ENCODE measurements at regions not wholly inside any gene's neighbourhood (a gene's known extent, or its start where the extent isn't known, plus 50 kb on each side); places are given as distances from the start of the nearest gene placed in this dataset.

DNA sequence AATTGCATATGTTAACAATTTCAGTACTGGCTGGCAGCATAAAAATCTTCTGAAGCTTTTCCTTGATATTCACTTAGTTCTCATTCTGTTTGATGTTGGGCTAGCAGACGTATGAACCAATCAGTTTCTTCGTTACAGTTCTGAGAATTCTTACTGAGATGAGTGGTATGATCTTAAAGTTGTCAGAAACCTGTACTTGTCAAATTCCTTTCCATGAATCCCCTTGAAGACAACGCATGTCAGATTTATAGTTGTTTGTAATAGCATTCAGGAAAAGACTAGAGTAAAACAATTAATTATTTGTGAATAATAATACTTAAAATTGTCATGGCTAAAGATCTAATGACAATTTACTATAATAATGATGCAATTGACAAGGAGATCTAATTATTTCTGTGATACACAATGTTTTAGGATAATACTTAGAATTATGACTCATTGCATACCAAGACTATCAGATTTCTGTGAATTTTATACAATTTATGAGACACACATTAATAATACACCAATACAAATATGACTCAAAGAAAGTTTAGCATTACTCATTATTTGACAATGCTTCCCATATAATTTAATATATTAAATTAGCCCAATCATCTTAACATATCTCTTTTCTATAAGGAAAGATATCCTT, 447.2 kb downstream of the RFC3 start (continued):
- TF ChIP-seq, protein P1, sequence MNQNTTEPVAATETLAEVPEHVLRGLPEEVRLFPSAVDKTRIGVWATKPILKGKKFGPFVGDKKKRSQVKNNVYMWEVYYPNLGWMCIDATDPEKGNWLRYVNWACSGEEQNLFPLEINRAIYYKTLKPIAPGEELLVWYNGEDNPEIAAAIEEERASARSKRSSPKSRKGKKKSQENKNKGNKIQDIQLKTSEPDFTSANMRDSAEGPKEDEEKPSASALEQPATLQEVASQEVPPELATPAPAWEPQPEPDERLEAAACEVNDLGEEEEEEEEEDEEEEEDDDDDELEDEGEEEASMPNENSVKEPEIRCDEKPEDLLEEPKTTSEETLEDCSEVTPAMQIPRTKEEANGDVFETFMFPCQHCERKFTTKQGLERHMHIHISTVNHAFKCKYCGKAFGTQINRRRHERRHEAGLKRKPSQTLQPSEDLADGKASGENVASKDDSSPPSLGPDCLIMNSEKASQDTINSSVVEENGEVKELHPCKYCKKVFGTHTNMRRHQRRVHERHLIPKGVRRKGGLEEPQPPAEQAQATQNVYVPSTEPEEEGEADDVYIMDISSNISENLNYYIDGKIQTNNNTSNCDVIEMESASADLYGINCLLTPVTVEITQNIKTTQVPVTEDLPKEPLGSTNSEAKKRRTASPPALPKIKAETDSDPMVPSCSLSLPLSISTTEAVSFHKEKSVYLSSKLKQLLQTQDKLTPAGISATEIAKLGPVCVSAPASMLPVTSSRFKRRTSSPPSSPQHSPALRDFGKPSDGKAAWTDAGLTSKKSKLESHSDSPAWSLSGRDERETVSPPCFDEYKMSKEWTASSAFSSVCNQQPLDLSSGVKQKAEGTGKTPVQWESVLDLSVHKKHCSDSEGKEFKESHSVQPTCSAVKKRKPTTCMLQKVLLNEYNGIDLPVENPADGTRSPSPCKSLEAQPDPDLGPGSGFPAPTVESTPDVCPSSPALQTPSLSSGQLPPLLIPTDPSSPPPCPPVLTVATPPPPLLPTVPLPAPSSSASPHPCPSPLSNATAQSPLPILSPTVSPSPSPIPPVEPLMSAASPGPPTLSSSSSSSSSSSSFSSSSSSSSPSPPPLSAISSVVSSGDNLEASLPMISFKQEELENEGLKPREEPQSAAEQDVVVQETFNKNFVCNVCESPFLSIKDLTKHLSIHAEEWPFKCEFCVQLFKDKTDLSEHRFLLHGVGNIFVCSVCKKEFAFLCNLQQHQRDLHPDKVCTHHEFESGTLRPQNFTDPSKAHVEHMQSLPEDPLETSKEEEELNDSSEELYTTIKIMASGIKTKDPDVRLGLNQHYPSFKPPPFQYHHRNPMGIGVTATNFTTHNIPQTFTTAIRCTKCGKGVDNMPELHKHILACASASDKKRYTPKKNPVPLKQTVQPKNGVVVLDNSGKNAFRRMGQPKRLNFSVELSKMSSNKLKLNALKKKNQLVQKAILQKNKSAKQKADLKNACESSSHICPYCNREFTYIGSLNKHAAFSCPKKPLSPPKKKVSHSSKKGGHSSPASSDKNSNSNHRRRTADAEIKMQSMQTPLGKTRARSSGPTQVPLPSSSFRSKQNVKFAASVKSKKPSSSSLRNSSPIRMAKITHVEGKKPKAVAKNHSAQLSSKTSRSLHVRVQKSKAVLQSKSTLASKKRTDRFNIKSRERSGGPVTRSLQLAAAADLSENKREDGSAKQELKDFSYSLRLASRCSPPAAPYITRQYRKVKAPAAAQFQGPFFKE (tag by site-specific recombination; IDR thresholded peaks at IDR 0.05; ENCODE audit: borderline replicate concordance) = no peak
- TF ChIP-seq ZBTB21 (tag by site-specific recombination; IDR thresholded peaks at IDR 0.05) = no peak
- no peak for TF ChIP-seq ZNF830 (tag by site-specific recombination; IDR thresholded peaks at IDR 0.05; ENCODE audit: low read depth)
- TF ChIP-seq CTCF (tag by site-specific recombination; IDR thresholded peaks at IDR 0.05) = no peak
- no peak for TF ChIP-seq ZNF112 (tag by site-specific recombination; IDR thresholded peaks at IDR 0.05)
- TF ChIP-seq ZNF416 (tag by site-specific recombination; IDR thresholded peaks at IDR 0.05) = no peak
- TF ChIP-seq ZNF366 (tag by site-specific recombination; conservative IDR thresholded peaks at IDR 0.05) = no peak
- no peak for TF ChIP-seq ZNF600 (tag by site-specific recombination; IDR thresholded peaks at IDR 0.05)
- no peak for TF ChIP-seq ZNF785 (tag by site-specific recombination; IDR thresholded peaks at IDR 0.05)
- no peak for TF ChIP-seq ZFP69B (tag by site-specific recombination; IDR thresholded peaks at IDR 0.05)

GRCh38 chr13:34276764-34277163, 458.8 kb downstream of the RFC3 start:
- POLR2A ChIA-PET = no interaction called here
- CTCF ChIA-PET = no interaction called here
- TF ChIP-seq ZNF266 (tag by site-specific recombination; IDR thresholded peaks at IDR 0.05; ENCODE audit: low read depth) = no peak
- TF ChIP-seq ZNF121 (tag by site-specific recombination; IDR thresholded peaks at IDR 0.05) = no peak
- no peak for TF ChIP-seq ZNF248 (tag by site-specific recombination; IDR thresholded peaks at IDR 0.05)
- no peak for TF ChIP-seq ZNF626 (tag by site-specific recombination; IDR thresholded peaks at IDR 0.05)
- TF ChIP-seq ZNF654 (tag by site-specific recombination; IDR thresholded peaks at IDR 0.05; ENCODE audit: low read depth) = no peak
- no peak for TF ChIP-seq ZNF280D (tag by site-specific recombination; IDR thresholded peaks at IDR 0.05)
- no peak for TF ChIP-seq ZNF548 (tag by site-specific recombination; IDR thresholded peaks at IDR 0.05)
- TF ChIP-seq SCRT1 (tag by site-specific recombination; IDR thresholded peaks at IDR 0.05; ENCODE audit: borderline replicate concordance) = no peak
- no peak for TF ChIP-seq ZNF48 (tag by site-specific recombination; IDR thresholded peaks at IDR 0.05)
- TF ChIP-seq MEIS1 (CRISPR knock-in tag; IDR thresholded peaks at IDR 0.05; ENCODE audit: borderline replicate concordance) = no peak
- TF ChIP-seq ZNF174 (tag by site-specific recombination; IDR thresholded peaks at IDR 0.05) = no peak
- TF ChIP-seq HOXC10 (CRISPR knock-in tag; IDR thresholded peaks at IDR 0.05) = no peak
- TF ChIP-seq, protein P2, sequence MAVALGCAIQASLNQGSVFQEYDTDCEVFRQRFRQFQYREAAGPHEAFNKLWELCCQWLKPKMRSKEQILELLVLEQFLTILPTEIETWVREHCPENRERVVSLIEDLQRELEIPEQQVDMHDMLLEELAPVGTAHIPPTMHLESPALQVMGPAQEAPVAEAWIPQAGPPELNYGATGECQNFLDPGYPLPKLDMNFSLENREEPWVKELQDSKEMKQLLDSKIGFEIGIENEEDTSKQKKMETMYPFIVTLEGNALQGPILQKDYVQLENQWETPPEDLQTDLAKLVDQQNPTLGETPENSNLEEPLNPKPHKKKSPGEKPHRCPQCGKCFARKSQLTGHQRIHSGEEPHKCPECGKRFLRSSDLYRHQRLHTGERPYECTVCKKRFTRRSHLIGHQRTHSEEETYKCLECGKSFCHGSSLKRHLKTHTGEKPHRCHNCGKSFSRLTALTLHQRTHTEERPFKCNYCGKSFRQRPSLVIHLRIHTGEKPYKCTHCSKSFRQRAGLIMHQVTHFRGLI (tag by site-specific recombination; IDR thresholded peaks at IDR 0.05) = no peak
- no peak for TF ChIP-seq ZNF394 (tag by site-specific recombination; IDR thresholded peaks at IDR 0.05; ENCODE audit: borderline replicate concordance)
- TF ChIP-seq ZNF169 (tag by site-specific recombination; IDR thresholded peaks at IDR 0.05) = no peak
- H3K27ac ChIP-seq (ENCODE audit: extremely low read depth, low read depth, low read length) = no peak overlapping the region
- H3K4me1 ChIP-seq (ENCODE audit: control insufficient read depth, insufficient read depth, low read length) = no peaks in the 10 kb centered on the region
- H3K9me3 ChIP-seq (ENCODE audit: control insufficient read depth, insufficient read depth, low read depth, low read length) = no peaks in the 10 kb centered on the region
- no peak overlapping the region for H3K4me3 ChIP-seq (ENCODE audit: low read depth, low read length)
- no peaks in the 10 kb centered on the region for H3K36me3 ChIP-seq (ENCODE audit: control insufficient read depth in 2 of 2, insufficient read depth in 1 of 2, low read length in 2 of 2)
